ENCODE measurements at regions not wholly inside any gene's neighbourhood (a gene's known extent, or its start where the extent isn't known, plus 50 kb on each side); places are given as distances from the start of the nearest gene placed in this dataset.
"Not testable (repeated sequence)": the region's sequence is repeated elsewhere in the genome, so short reads cannot be mapped to it uniquely, and the experiment has no call there.

DNA sequence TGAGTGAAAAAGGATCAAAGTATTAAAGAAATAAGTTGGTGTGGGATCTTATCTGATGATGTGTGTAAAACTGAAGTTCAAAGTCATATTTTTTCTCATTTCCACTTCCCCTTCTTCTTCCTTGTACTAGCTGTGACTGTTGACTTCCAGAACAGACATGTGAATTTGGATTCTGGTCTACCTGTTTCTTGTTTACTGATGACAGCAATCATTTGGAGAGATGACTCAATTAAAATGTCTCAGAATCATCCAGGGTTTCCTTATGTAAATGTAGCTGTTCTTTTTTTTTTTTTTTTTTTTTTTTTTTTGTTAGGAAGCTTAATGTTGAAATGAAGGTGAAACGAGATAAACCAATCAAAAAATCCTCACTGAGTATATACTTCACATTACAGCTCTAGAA, 819.9 kb upstream of the PIK3C3 start:
- no peak for DNase-seq (ENCODE audit: low read depth)

DNA sequence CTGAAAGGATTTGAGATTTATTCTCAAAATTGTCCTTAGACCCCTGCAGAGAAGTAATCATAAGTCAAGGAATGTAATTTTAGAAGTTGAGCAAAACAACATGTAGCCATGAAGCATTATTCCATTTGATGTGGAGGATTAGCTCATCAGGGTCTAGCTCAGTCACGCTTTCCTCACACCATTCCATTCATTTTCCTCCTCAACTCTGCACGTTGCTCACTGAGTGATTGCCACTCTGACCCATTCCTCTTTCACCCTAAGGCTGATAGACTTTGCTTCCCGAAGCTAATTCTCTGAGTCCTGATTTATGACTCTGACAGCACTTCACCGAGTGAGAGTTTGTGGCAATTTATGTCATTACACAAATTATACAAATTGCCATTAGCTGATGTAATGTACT, 820.6 kb upstream of the PIK3C3 start:
- DNase-seq (ENCODE audit: low read depth) = peak; percentile 6

DNA sequence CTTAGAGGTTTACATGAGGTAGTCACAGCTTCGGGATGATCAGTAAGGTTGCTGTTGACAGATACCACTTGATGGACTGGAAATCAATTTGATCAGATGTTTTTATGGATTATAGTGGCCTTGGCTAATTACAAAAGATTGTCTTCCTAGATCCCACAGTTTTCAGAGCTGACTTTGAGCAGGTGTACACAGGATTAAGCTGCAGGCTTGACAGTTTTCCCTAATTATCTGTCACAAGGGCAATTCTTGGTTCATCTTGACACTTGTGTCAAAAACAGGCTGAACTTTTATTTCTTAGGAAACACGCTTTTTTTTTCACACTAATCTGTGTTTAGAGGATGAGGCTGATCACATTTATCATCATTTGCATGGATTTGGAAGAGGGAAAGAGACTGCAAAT, 824.0 kb upstream of the PIK3C3 start:
- no peak for DNase-seq (ENCODE audit: low read depth)

DNA sequence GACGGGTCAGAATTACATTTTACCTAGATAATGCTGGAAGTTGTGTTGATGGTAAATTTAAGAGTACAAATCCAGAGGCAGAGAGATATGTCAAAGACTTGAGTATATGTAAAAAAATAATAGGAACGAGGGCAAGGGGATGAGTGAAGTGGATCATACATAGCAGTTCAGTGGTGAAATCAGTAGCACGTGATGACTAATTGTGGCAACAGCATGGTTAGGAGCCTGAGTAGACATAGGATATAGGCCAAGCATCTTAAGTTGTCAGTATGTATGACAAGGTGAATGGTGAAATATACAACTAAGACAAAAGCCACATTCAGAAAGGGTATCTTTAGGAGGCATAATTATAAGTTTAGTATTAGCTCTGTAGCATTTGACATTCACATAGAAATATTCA, 826.5 kb upstream of the PIK3C3 start:
- DNase-seq (ENCODE audit: low read depth) = no peak

DNA sequence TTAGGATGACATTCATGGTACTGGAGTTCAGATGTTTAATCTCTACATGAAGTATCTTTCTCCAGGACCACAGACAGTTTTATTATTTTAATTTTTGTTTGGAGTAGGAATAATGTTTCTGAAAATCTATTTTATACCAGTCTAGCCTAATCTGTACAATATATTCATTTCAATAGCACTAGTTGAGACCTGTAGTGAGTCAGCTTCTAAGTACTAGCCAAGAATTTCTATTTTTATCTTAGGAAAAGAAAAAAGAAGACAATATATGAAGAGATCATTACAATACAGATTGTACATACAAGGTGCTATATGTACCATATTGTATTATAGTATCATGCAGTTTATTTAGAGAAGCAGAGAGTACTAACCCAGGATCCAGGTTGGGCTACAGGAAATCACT, 826.9 kb upstream of the PIK3C3 start:
- no peak for DNase-seq (ENCODE audit: low read depth)

DNA sequence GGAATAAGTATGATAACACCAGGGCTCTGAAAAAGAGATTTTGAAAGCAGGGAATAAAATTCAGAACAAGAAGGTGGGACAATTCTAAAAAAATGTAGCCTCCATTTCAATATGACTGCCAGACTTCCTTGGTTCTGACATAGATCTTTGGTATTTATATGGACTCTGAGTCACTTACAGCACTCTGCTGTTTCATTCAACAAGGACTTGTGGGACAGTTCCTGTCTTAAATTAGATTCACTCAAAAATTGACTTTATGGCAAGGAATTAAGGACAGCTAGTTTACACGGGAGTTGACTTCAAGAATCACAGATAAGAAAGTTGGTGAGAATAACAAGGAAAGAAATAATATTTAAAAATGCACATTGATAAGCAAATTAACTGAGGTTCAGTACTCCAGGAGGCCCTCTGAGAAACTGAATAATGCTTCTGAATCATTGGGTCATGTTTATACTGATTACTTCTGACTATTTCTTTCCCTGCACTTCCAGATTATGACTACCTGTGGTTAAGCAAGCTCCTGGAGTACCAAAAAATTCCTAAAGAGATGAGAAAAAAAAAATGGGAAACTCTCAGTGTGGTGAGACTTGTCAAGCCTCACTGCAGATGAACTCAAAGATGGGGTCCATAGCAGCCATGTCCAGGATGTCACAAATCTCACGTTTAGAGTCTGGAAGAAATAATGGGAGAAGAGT, 828.3 kb upstream of the PIK3C3 start:
- DNase-seq (ENCODE audit: low read depth) = peak; percentile 71

DNA sequence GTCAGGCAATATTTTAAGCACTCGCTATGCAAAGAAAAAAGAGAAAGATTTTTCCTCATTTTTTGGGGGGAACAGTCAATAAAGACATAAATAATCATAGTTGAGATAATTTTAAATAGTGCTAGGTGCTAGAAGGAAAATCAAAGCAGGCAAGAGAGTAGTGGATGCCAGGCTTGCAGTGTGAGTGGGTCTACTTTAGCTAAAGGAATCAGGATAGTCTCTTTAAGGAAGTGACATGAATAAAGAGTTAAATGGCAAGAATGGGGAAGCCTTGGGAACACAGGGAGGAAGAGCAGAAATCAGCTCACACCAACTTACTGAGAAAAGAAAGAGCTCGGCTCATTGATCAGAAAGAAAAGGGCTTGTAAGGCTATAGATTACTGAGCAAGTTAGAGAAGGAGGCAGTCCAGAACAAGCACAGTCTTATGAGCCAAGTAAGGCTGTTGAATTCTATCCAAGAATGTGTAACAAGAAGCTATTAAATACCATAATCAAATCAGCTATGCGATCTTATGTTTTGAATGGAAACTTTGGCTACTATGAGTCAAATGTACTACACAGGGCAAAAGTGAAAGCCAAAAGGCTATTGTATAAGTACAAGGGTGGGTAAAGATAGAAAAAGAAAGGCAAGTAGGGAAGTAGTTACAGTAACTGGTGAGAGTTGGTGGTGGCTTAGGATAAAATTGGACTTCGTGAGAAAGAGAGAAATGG, 833.8 kb upstream of the PIK3C3 start:
- DNase-seq (ENCODE audit: low read depth) = peak; percentile 35

DNA sequence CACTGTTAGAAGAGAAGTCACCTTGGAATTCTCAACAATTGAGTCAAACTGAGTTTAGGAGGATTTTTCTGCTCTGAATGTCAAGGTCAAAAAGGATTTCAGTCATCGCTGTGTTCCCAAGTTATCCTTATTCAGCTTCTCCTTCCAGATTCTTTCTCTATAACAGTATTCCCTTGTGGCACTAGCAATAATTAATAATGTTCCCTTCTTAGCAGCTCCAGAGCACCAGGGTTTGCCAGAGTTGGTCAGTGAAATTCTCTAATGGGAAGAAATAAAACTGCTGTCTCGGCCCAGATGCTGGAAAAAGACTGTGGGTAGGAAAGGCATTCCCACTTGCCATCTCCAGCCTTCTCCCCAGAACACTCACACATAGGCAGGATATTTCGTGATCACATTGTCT, 836.0 kb upstream of the PIK3C3 start:
- no peak for DNase-seq (ENCODE audit: low read depth)

DNA sequence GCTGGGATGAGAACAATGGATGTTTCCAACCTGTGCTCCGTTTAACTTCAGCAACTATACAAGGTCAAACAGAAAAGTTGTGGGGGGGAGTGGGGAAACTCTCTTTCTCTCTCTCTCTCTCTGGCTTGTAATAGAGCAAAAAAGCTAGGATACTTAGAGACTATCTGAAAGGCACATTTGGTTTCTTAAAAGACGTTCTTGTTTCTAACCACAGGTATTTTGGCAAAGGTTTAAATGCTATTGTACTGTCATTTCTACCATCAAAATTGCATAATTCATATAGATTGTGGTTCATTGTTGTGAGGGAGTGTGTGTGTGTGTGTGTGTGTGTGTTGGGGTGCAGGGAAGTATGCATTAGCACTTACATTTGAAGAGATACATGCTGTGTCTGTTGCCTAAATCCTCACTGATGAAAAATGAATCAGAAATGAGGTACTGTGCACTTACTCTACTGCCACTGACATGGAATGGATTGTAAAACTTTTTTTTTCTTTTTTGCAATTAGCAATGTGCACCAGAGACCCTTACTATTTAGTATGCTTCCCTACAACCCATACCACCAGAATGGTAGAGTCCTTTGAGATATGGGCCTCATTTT, 841.0 kb upstream of the PIK3C3 start:
- DNase-seq (ENCODE audit: low read depth) = no peak

DNA sequence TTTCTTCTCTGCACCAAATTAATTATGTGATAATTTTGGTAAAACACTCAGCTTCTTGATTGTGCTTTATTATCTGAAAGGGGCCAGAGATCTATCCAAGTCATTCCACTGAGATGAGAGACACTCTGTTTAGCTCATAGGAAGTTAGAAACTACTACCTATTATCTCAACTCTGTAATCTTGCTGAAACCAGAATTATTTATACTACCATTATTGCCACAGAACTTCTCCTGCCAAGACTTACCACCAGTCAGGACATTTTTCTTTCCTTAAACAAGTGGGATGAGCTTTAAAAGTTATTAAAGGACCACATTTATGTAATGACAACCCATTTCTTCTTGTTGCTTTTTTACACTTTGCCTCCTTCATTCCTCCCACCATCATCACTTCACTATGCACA, 855.6 kb upstream of the PIK3C3 start:
- no peak for DNase-seq (ENCODE audit: low read depth)

DNA sequence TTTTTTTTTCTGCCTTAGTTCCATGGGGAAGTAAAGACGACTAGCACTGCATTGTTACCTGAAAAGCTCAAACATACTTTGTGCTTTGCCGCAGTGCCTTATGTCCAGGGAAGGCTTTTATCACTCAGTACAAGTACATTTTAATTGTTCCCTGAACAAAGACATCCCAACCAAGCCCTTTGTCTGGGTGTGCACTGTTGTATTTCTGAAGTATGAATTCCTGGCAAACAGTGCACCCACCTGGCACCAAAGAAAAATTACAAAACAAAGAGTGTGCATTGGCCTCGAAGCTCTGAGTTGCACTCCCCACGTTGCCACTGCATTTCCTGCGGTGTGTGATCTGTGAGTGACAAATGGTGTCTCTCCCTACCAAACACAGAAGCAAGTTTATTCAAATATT, 858.5 kb upstream of the PIK3C3 start:
- DNase-seq (ENCODE audit: low read depth) = peak; percentile 6

DNA sequence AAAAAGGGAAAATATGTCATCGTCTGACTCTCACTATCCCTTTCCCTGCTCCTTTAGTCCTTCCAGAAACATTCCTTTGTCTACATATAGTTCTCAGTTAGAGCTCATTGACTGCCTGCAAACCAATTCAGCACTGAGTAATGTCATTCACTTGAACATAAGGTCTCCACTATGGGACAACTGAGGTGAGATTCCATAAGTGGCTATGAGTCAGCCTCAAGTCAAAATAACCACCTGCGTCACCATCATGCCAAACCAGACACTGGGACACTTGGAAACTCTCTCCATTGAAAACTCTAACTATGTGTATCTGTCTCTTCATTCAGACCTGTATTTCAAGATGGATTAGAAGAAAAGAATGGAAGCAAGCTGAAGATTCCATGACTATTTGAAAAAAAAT, 878.0 kb upstream of the PIK3C3 start:
- no peak for DNase-seq (ENCODE audit: low read depth)

DNA sequence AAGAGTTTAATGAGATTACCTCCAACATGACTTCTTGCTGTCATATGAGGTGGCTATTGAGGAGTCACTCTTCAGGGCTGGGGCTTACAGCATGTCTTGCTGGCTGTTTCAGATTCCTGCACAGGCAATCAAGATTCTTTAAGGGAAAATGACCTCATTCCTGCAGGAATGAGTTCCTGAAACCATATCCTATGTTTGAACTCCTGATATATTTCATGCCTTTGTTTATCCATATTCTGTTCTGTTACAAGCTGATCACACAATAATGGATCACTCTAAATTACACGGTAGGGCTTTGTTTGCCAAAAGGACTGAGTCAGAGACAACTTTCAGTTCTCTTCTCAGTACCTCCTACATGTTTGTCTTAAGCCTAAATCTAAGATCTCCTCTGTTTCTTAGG, 879.8 kb upstream of the PIK3C3 start:
- DNase-seq (ENCODE audit: low read depth) = peak; percentile 7

DNA sequence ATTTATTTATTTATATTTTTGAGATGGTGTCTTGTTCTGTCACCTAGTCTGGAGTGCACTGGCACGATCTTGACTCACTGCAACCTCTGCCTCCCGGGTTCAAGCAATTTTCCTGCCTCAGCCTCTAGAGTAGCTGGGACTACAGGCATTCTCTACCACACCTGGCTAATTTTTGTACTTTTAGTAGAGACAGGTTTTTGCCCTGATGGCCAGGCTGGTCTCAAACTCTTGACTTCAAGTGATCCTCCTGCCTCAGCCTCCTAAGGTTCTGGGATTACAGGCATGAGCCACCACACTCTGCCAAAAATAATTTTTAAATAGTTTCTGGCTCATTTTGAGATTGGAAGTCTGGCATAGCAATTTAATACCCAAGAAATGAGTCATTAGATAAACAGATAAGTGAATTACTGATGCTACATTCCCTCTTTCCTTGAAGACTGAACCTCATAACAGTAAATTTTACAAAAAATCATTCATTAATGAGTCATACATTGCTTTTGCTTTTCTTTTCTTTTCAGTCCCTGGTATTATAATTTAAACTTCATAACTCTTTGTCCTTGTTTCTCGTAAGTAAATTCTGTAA, 881.6 kb upstream of the PIK3C3 start:
- peak; percentile 19 for DNase-seq (ENCODE audit: low read depth)

DNA sequence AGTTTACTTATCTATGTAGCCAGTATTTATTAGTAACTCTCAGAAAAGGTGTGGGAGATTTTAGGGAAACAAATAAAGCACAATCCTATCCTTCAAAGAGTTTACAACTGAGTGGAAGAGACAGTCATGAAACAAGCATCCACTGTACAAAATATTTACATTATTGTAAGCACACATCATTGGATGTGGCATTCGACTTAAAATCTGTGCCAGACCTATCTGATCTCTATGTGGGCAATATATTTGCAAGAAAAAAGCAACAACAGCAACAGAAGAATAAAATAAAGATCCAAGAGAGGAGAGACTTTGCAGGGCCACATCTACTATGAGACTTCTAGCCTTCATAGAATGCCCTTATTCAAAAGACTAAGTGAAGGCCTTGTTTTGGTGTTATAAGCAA, 882.1 kb upstream of the PIK3C3 start:
- DNase-seq (ENCODE audit: low read depth) = no peak

DNA sequence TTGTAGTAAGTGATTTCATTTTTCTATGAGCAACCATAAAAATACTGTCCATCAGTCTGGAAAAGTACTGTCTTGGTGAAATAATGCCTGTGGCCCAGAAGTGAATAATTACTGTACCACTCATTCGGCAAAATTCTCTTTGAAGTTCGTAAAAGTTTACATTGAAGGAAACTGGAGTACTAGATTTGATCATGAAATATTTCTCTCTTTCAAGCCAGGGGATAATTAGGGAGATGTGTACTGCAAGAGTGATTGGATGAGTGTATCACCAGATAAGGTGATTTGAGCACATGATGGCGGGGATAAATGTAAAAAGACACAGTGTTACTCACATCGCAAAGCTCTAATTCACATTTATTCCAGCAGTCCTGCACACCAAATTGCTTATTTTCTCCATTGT, 883.2 kb upstream of the PIK3C3 start:
- no peak for DNase-seq (ENCODE audit: low read depth)

DNA sequence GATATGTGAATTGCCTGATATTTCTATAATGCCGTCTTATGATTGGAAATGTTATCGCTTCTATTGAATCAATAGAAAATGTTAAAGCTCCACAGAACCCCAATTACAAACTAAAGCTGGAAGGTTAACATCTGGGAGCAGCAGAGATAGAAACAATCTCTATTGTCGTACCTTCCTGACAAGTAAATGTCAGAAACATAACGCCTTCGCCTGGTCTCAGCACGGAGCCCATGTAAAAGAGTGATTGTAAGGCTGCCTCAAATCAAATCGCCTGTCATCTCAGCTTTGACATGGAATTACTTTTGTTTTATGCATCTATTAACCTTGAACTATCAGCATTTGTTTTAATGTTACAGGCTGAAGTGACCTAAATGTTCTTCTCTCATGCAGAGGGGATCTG, 885.9 kb upstream of the PIK3C3 start:
- no peak for DNase-seq (ENCODE audit: low read depth)

DNA sequence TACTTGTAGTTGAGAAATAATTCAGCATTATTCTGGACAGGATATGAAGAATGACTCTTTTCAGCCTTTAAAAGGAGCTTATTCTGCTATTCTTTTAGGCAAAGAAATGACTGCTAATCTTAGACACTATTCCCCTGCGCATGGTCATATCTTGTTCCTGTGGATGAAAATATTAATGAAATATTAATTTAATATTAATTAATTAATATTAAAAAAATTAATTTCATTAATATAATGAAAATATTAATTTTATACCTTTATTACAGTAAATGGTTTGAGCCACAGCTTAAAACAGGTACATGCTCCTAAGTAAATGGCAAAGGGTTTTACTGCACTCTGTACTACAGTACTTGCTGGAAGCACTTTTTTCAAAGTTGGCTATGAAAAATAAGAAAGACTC, 890.1 kb upstream of the PIK3C3 start:
- DNase-seq (ENCODE audit: low read depth) = no peak

DNA sequence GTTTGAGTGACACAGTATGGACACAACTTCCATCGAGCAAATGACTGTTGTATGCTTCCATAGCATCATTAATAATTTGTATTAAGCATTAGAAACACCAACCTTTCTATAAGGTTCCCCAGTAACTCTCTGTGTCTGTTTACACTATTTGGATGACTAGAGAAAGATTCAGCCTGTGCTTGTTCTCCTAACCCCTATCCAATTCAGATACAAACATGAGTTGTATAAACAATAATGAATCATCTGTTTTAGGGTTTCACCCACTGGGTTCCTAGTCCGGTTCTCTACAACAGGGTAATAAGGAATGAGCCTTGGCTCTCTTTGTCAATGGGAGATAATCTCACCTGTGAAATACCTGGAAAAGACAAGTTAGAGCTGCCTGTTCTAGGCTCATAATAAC, 894.1 kb upstream of the PIK3C3 start:
- DNase-seq (ENCODE audit: low read depth) = no peak

DNA sequence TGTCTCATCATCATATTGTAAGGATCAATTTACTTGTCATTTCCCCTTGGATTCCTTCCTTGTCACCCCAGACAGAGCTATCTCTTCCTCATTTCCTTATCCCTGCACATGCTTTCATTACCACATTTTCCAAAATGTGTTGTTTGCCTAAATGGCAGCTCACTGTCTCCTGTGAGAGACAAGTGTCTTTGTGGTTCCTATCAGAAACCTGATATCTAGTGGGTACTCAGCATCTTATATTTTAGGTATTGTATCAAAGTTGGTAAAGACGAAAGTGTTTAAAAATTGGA, 896.0 kb upstream of the PIK3C3 start:
- DNase-seq (ENCODE audit: low read depth) = no peak

DNA sequence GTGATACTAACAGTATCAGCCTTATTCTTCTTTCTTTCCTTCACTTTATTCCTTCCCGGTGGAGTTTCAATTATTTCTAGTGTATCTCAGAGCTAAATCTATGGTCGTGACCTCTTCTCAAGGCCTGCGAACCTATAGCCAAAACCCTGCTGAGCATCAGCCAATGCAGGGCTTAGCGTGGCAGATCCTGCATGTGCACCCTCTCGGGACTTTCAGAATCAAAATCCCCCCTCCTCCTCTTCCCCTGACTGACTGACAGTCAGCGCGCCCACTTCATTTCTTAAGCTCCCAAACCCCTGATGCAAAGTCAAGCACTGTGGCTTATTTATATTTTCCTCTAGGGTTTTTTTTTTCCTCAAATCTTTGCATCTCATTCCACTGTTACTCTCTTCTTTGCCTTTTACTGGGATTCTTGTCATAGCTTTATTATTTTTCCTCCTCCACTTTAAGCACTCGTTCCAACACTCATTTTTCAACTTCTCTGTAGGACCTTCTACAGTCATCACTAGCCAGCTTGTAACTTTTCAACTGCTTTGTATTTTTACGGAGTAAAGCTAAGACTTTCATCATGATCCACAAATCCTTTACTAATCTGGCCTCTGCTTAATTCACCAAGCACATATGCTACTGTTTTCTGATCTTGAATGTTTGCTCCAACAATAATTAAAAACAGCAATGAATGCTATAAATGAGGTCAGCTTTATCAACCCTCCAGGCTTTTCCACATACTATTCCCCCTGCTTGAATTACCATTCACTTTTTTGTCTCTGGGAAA, 896.5 kb upstream of the PIK3C3 start:
- no peak for DNase-seq (ENCODE audit: low read depth)

DNA sequence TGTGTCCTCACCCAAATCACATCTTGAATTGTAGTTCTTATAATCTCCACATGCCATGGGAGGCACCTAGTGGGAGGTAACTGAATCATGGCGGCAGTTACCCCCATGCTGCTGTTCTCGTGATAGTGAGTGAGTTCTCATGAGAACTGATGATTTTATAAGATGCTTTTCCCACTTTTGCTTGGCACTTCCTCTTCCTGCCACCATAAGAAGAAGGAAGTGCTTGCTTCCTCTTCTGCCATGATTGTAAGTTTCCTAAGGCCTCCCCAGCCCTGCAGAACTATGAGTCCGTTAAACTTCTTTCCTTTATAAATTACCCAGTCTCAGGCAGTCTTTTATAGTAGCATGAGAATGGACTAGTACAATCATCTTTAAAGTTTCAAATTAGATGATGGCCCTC, 902.4 kb upstream of the PIK3C3 start:
- DNase-seq (ENCODE audit: low read depth) = no peak

DNA sequence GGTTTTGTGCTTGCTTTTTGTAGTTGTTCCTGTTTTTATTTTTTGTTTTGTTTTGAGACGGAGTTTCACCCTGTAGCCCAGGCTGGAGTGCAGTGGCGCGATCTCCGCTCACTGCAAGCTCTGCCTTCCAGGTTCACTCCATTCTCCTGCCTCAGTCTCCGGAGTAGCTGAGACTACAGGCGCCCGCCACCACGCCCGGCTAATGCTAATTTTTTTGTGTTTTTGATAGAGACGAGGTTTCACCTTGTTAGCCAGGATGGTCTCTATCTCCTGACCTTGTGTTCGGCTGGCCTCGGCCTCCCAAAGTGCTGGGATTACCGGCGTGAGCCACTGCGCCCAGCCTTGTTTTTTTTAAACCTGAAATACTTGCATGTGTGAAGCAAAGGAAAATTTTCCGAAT, 908.8 kb upstream of the PIK3C3 start:
- DNase-seq (ENCODE audit: low read depth) = not testable (repeated sequence)
